GM23338 (cell line): ENCODE measurements at regions not wholly inside any gene's neighbourhood (a gene's known extent, or its start where the extent isn't known, plus 50 kb on each side); places are given as distances from the start of the nearest gene placed in this dataset.

Experiments used
- JUNB ChIP-seq: IDR thresholded peaks from one replicate; pipeline ENCODE4 v1.6.1; 2016; ENCODE audit warnings: antibody characterized with exemption; ENCODE audit not compliant: unreplicated experiment
- POLR2AphosphoS5 ChIP-seq: IDR thresholded peaks from 2 replicates; pipeline ENCODE4 v1.6.1; 2016; ENCODE audit warnings: antibody characterized with exemption, low read depth
- TF ChIP-seq, protein P1 (sequence below), 2 experiments: fragments of 200-600 bp in 1 of 2; sonication (generic) in 1 of 2; conservative IDR thresholded peaks; 2 replicates each; pipeline versions ENCODE4 v1.5.1 to v1.6.1; 2016 to 2017; ENCODE audit warnings: antibody characterized with exemption in 2 of 2, low read depth in 2 of 2, mild to moderate bottlenecking in 2 of 2, moderate library complexity in 1 of 2

GRCh38 chr3:178174201-178174915, 361.9 kb upstream of the KCNMB2 start:
- TF ChIP-seq, protein P1, sequence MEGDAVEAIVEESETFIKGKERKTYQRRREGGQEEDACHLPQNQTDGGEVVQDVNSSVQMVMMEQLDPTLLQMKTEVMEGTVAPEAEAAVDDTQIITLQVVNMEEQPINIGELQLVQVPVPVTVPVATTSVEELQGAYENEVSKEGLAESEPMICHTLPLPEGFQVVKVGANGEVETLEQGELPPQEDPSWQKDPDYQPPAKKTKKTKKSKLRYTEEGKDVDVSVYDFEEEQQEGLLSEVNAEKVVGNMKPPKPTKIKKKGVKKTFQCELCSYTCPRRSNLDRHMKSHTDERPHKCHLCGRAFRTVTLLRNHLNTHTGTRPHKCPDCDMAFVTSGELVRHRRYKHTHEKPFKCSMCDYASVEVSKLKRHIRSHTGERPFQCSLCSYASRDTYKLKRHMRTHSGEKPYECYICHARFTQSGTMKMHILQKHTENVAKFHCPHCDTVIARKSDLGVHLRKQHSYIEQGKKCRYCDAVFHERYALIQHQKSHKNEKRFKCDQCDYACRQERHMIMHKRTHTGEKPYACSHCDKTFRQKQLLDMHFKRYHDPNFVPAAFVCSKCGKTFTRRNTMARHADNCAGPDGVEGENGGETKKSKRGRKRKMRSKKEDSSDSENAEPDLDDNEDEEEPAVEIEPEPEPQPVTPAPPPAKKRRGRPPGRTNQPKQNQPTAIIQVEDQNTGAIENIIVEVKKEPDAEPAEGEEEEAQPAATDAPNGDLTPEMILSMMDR (conservative IDR thresholded peaks at IDR 0.05; ENCODE audit: low read depth in 2 of 2) = no peak
- TF ChIP-seq POLR2AphosphoS5 (no peak), JUNB (no peak)
